ENCODE measurements at regions not wholly inside any gene's neighbourhood (a gene's known extent, or its start where the extent isn't known, plus 50 kb on each side); places are given as distances from the start of the nearest gene placed in this dataset.
"Not testable (repeated sequence)": the region's sequence is repeated elsewhere in the genome, so short reads cannot be mapped to it uniquely, and the experiment has no call there.

DNA sequence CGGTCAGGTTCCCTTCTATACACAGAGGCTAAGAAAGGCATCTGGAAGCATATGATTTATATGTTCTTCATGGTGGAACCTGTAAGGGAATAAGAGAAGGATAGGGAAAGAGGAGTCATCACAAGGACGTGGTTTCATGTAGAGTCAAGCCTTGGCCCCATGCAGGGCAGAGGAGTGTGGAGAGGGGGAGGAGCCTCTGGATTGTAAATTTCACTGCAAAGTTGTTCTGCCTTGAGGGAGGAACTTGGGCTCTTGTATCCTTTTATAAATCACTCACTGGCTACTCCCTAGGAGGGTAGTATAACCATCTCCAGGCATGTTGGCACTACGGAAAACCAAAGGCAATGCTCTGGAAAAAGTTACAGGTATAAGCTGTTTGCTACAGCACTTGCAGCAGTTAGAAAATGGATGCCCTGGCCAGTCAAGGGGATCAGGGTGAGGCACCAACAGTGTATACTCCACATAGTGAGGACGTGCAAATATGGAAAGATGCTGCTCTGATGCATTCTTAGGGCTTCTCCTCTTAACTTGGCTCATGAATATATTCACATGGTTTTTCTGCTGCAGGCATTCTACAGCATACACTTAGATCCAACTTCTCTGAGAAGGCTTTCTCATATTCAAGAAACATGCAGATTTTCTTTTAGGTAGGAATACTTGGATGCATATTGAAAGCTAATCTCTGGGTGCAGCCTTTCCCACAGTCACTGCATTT, 60.3 kb upstream of the ZNF81 start:
- no peak for DNase-seq (ENCODE audit: low spot score)

DNA sequence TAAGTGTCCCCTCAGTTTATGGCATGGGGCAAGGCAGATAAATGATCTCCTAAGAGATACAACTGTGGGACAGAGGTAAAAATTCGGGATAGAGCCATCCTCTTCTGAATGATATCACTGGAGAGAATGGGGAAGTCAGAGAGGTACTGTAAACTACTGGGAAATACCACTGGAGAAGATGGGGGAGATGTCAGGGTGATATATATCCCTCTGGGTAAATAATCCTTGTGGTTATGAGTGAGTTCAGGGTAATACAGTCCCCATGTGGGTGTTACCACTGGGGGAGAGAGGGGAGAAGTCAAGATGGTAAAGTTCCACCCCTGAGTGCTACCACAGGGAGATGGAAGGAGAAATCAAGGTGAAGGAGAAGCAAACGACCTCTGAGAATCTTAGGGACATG, 63.9 kb upstream of the ZNF81 start:
- no peak for DNase-seq (ENCODE audit: low spot score)

DNA sequence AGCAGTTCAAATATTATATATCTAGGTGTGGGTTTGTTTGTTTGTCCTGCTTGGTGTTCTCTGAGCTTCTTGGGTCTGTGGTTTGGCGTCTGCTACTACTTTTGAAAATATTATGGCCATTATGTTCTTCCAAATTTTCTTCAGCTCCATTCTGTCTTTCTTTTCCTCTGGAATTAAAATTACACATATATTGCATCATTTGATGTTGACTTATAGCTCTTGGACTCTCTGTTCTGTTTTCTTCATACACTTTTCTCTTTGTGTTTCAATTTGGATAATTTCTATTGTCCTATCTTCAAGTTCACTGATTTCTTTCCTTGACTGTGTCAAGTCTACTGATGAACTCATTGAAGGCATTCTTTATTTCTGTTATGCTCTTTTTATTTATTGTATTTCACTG, 65.2 kb upstream of the ZNF81 start:
- no peak for DNase-seq (ENCODE audit: low spot score)

DNA sequence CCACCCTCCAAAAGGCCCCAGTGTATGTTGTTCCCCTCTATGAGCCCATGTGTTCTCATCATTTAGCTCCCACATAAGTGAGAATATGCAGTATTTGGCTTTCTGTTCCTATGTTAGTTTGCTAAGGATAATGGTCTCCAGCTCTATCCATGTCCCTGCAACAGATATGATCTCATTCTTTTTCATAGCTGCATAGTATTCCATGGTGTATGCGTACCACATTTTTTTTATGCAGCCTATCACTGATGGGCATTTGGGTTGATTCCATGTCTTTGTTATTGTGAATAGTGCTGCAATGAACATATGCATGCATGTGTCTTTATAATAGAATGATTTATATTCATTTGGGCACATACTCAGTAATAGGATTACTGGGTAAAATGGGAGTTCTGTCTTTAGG, 73.9 kb upstream of the ZNF81 start:
- not testable (repeated sequence) for DNase-seq (ENCODE audit: low spot score)

DNA sequence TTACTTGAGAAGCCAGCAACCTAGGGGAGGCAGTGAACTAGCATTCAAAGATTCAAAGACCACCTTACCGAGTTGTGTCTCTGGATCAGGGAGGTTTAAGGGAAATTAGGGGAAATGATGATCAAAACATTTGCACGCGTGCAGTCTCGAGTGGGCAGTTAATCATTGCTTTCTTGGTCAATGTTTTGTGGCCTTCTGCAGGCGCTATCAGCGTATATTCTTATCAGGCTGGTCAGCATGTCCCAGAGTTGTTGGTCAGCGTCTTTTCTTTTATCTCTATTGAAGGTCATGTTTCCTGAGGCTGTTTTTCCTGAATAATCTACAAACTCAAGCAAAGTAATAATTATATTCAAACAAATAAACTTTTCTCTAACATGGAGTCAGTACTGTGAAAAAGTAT, 84.0 kb upstream of the ZNF81 start:
- DNase-seq (ENCODE audit: low spot score): no peak

DNA sequence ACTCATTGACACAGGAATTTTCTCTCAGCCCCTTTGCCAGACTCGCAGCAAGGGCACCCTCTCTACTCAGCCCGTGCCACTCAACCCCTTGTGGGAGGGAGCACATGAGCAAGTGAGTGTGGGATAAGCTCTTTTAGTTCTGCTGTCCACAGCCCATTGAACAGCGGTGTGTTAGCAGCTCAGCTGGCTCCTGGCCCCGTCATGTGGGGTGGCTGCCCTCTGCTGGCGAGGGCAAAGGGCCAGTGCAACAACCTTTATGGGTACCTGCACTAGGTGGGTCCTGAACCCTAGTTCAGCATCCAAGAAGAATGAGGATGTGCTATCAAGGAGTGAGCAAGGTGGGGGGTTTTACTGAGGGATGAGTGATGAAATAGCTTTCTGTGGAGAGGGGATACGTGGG, 85.0 kb upstream of the ZNF81 start:
- peak; percentile 52 for DNase-seq (ENCODE audit: low spot score)

DNA sequence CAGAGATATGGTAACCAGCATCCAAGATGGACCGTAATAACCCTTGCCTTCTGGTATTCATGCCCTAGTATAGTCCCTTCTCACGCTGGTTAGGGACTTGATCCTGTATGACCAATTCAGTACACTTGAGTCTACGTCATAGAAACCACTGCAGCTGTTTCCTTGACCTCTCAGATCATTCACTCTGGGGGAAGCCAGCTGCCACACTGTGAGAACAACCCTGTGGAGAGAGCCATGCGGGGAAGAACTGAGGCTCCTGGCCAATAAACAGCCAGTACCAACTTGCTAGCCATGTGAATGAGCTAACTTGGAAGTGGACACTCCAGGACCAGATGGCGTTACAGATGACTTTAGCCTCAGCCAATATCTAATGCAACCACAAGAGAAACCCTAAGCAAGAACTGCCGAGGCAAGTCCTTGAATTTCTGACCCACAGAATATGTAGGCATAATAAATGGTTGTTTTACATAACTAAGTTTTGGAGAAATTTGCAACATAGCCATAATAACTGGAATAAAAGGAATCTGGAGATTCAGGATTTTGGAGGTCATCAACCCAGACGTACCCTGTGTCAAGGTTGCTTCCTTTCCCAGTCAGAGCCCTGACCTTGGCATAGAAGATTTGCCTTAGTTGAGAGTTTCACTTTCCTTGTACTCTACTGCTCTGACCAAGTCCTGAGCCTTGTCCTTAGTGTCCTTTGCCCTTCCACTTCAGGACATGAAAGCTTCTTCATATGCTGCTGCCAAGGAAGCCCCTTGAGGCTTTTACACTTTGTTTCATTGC, 87.3 kb upstream of the ZNF81 start:
- DNase-seq (ENCODE audit: low spot score): no peak

DNA sequence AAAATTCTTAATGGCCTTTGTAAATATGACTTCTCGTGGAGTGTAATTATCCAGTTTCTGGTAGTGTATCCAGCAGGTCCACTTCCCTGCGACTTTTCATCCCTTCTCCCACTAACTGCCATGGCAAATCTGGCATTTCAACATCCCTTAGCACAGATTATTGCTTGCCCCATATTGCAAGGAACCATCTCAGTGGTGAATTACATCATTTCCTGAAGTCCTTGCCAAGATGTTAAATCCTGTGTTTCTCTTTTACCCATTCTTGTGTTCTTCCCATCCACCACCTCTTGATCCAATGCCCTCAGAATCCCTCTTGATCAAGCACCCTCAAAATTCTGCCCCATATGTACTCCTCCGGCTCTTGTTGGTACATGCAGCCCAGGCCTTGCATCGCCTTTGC, 88.1 kb upstream of the ZNF81 start:
- no peak for DNase-seq (ENCODE audit: low spot score)

DNA sequence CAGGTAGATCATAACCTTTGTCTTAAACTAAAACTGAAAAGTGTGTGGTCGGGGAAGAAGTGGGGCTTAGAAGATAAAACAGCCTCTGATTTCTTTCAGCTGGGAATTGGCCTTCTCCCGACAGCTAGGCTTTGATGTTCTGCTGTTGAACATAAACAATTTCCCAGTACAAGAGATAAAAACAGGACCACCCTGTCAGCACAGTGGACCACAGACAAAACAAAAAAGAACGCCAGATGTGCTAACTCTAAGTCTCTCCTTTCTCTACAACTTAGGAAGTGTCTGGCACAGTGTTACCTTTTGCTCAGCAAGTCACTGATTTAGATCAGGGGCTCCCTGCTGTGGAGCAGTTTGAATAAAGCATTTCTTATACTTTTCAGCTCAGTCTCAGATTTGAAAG, 87.5 kb upstream of the UXT start:
- DNase-seq (ENCODE audit: low spot score): peak; percentile 14

DNA sequence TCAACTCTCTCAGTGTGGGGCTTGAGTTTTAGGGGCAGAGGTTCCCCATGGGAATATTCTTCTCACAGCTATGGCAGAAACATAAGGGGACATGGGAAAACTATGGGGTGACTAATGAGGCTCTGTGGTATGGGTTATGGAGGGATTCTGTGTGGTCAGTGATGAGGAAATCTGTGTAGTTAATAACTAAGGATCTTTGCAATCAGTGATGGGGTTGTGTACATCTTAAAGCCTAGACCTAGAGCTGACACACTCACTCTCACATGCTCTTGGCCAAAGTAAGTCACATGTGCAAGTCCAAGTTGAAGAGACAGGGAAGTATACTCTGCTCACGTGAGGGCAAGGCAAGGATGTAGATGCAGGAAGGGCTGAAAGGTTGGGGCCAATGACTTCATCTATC, 86.4 kb upstream of the UXT start:
- no peak for DNase-seq (ENCODE audit: low spot score)

DNA sequence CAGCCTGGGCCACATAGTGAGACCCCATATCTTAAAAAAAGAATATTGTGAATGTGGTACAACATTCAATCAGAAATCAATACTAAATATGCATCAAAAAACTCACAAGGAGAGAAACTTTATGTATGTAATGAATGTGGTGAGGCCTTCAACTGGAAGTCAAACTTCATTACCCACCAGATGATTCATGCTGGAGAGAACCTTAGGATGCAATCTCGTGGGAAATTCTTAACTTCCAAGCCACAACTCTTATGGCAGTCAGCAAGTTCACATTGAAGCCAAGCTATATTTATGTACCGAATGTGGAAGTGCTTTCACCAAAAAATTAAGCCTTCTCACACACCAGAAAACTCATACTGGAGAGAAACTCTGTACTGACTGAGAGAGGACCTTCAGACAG, 84.5 kb upstream of the UXT start:
- DNase-seq (ENCODE audit: low spot score): no peak

DNA sequence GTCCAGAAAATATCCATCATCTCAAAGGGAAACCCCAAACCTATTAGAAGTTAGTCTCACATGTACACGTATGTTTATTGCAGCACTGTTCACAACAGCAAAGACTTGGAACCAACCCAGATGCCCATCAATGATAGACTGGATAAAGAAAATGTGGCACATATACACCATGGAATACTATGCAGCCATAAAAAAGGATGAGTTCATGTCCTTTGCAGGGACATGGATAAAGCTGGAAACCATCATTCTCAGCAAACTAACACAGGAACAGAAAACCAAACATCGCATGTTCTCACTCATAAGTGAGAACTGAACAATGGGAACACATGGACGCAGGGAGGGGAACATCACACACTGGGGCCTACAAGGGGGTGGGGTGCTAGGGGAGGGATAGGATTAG, 79.9 kb upstream of the UXT start:
- DNase-seq (ENCODE audit: low spot score): not testable (repeated sequence)

DNA sequence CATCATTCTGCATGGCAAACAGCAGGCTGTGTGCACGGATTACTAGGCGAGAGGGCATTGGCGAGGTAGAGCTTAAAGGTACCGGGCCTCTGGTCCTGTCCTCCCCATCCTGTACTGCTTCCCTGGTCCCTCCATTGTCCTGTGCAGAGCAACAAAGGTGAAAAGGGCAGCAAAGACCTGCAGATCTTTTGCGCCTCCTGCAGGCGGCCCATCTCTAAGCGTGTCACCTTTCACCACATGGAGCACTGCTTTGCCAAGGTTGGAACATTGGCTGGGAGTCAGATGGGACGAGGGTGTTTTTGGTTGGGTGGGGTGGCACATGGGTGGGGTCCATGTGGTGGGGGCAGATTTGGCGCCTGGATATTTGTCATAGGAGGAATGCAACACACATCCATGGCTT, 64.7 kb upstream of the UXT start:
- no peak for DNase-seq (ENCODE audit: low spot score)

DNA sequence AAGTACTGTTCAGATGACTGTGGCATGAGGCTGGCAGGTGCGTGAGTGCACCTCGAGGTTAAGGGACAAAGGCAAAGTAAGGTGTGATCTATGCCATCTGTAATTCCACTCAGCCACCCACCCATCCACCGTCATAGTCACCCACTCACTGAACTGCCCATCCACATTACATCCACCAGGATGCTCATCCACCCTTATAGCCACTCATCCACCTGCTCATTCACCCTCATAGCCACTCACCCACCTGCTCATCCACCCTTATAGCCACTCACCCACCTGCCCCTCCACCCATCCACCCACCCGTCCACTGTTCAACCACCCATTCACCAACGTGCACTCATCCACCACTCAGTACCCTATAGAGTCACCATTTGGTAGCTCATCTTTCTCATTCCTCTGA, 64.1 kb upstream of the UXT start:
- DNase-seq (ENCODE audit: low spot score): no peak

DNA sequence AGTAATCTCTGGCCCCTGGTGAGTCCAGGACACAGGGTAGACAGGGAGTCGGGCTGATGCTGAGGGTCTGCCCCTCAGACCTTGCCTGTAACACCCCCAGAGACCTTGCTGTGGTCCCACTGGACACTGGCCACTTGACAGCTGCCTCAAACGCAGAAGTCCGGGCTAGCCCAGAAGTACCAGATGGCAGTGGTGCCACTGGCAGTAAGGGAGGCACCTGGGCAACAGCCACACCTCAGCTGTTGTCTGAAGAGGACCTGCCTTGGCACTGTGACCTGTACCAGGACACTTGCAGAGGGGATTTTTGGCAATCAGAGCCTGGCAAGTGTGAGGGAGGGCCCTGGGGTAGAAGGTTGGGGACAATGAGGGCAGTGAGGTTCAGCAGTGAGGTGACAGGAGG, 63.3 kb upstream of the UXT start:
- DNase-seq (ENCODE audit: low spot score): no peak

DNA sequence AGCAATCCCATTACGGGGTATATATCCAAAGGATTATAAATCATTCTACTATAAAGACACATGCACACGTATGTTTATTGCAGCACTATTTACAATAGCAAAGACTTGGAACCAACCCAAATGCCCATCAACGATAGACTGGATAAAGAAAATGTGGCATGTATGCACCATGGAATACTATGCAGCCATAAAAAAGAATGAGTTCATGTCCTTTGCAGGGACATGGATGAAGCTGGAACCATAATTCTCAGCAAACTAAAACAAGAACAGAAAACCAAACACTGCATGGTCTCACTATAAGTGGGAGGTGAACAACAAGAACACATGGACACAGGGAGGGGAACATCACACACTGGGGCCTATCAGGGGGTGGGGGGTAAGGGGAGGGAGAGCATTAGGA, 56.1 kb upstream of the UXT start:
- DNase-seq (ENCODE audit: low spot score): not testable (repeated sequence)

DNA sequence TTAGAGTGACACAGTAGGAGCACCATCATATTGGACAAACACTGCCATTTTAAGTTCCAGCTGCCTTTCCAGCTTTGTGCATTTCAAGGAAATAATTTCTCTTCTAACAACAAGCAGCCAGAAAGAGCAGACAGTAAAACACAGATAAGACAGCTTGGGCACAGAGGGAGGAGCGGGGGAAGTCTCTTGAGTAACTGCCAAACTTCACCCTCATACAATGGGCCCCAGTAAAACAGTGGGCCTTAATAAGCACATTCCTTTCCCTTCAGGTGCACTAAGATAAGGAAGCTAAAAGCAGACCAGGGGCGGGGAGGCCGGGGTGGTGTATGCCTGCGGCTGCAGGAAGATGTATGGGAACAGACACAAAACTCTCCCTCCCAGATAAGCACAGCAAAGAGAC, 53.7 kb upstream of the UXT start:
- not testable (repeated sequence) for DNase-seq (ENCODE audit: low spot score)

DNA sequence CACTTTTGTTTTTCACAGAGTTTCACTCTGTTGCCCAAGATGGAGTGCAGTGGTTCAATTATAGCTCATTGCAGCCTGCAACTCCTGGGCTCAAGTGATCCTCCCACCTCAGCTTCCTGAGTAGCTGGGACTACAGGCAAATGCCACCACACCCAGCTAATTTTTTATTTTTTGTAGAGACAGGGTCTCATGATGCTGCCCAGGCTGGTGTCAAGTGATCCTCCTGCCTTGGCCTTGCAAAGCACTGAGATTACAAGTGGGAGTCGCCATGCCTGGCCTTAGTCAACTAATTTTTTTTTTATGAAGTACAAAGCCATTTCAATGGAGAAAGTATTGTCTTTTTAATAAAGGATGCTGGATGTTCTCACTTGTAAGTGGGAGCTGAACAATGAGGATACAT, 51.3 kb upstream of the UXT start:
- no peak for DNase-seq (ENCODE audit: low spot score)
